T-helper 2 cell treated with Interferon-gamma antibody and Interleukin-4, amounts not matched to agents 100 ng/mL and 5 ng/mL, for 36 hours (primary cell): ENCODE measurements at regions not wholly inside any gene's neighbourhood (a gene's known extent, or its start where the extent isn't known, plus 50 kb on each side); places are given as distances from the start of the nearest gene placed in this dataset.

Source experiments
- intact Hi-C: fragments of 100-400 bp; cut with micrococcal nuclease; formaldehyde crosslinking; loops from one replicate; pipeline ENCODE4 v1.15.1; 2023

DNA sequence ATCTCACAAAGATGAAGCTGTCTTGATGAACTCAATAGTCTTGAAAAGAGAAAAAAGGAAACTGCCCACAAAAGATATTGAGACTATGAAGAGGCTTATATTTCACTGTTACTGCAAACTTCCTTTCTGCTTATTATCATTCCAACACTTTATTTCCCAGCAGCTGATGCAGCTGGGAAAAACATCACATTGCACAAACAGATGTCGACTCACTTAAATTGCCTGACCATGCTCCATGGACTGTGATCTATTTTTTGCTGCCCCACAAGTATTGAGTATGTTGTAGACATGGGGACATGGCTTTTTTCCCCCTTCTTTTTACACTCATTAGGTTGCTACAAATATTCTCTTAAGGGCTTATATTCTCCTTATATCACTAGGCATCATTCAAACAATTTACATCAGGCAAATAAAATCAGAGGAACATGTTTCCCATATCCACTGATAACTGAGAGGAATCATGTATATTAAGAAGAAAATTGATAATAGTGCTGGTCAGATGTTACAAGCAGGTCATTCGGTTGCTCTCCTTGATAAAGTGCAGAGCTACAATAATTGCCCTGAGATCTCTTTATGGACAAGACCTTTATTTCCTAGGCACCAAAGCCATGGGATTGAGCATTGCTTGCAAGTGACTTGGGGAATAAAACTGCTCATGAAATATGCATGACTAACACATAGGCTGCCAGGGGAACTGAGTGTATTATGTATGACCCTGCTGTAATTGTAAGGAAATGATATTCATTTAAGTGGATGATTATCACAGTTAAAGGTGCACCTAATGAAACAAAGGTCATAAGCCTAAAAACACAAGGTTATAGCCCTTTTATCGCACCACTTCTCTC lies 509.9 kb downstream of the ZNF608 start:
- intact Hi-C loops: no loop called here

DNA sequence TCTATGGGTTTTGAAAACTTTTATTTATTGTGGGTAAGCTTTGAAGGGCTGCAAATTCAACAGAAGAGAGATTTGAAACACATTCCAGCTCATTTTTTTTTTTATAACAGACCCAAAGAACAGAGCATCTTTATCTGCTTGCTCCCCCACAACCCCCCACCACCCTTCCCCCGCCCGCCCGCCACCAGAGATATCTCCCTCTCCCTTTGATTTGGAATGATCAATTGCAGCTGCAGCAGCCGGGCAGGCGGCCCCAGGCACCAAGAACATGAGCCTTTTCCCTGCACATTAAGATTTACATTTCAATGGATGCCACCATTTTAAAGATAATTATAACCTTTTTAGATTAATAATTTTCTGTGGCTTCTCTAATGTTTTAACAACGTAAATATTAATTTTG lies 510.9 kb downstream of the ZNF608 start:
- intact Hi-C loops: no loop called here

DNA sequence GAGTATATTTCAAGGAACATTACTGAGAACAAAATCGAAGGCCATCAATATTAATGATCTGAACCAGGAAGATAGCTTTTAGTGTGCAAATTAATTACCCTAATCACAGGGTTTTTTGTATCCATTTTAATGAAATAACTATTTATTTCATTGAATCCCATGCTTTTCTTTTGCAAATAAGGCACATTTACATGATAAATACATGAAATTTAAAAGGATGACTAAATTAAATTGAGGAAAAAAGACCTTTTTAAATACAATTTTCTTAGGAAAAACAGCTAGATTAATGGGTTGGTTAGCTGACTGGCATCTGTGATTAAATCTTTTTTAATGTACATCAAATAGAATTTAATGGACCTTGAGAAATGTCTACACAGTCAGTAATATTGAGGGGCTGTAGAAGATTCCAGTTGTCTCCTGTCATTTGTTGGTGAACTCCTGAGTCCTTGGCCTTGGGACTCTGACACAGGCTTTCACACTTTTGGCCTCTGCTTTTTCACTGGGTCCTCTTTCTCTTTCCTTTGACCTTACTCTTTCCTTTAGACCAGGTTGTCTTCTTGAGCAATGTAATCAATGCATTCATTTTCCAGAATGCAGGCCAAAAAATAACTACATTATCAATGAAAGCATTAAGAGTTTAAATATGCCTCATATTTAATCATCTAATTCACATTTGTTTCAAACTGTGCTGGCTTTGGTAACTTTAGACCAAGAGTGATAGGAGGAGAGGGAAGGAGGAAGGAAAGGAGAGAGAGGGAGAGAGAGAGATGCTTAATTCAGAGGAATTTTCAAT lies 511.5 kb downstream of the ZNF608 start:
- intact Hi-C loops: no loop called here

DNA sequence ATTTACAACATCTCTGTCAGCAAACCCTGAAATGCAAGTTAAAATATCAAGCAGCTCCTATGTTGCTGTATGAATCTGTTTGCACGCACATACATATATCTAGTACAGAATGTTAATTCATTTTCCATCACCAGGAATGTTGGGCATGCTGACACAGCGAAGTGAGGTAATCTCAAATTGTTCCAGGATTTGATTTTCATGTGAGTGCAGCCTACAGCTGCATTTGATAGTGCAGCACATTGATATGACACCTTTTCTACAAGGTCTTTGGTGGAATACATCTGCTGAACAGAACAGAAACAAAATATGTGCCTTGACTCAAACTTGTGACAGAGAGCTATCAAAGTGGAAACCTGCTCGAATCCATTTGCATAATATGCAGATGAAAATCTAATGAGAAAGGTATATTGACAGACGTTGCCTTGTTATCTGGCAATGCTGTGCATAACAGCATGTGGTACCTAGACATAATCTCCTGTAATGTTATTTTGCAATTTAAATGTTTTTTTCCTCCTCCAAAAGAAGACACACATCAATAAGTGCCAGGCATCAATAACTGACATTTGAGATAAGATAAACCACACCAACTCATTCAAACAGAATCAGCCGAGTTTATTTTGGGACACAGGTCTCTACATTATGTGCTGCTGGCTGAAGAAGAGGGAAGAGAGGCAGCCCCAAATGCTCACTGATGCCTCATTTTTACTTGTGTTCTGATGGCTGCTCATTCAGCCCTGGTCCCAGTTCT lies 512.2 kb downstream of the ZNF608 start:
- intact Hi-C loops: no loop called here

DNA sequence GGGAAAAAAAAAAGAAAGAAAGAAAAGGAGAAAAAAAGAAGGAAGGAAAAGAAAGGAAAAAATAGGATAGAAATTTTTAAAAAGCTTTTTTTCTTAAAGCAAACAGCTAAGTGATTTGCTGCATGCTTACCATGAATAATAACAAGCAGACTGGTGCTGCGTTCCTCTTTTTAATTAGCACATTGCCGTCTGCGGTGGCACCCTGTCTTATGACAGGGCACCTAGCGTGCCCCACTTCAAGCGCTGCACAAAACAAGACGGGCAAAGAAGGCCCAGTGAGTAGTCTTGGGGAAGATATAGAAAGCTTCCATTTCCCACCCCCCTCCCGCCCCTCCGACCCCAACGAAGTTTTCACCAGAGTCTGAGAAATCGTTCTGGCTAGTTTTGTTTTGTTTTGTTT lies 513.9 kb downstream of the ZNF608 start:
- intact Hi-C loops: no loop called here

DNA sequence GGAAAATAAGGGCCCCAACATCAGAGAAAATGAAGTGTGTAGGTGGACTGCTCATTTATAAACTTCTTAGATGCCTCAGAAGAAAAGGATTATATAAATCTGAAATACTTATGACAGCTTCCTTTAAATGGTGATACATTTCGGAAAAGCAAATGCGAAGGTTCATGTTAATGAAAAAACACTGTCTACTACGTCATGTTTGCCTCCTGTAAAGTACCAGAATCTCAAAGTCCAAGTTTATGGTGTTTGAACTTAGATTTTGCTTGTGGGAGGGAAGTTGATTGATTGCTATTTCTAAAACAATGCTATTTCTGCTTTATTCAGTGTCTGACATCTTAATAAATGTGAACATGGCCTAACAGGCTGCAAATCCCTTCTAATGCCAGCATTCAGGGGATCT lies 514.6 kb downstream of the ZNF608 start:
- intact Hi-C loops: no loop called here

DNA sequence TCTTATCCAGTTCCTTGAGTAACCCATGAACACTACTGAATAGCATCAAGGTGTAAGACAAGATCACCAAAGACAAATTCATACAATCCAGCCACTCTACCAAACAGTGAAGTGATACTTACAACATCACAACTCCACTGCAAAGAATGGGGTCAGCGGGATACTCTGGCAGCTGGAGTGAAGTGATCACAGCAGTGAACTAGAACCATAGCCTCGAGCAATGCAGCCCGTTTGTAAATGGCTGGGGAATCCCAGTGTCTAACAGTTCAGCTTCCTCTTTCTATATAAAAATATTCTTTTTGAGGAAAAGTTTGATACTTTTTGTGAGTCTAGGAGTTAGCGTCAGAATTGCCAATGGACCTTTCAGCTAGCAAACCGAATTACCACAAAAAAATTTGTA lies 515.2 kb downstream of the ZNF608 start:
- intact Hi-C loops: no loop called here

DNA sequence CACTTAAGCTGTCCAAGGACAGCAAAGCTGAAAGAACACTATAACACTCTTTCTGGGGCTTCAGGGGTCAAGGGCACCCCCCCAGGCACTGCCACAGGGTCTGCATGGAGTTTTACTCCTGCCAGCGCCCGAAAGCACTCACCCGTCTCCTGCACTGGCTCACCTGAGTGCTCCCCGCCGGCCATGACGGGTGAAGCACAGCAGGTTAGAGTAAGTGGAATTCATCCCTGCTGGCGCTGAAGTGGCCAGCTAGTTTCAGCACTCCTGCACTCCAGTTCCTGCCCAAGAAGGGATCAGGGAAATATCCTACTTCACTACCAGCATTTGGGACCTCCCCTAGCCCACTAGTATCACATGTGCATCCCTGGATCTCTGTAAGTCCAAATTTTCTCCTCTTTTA lies 516.0 kb downstream of the ZNF608 start:
- intact Hi-C loops: no loop called here

DNA sequence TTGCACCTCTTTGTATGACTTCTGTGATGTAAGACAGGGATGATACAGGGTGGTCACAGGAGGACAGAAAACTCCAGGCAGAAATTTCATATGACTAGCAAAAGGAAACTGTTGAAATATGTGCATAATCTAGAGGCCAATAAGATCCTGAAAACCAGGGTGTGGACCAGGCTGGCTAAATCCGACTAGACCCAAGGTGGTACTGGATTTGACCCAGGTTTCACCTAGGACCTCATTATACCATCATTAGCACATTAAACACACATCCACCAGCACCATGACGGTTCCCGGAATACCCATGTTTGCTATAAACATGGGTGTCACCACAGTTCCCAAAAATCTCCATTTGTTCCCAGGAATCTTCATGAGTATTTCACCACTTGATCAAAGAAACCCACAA lies 517.1 kb downstream of the ZNF608 start:
- intact Hi-C loops: no loop called here

DNA sequence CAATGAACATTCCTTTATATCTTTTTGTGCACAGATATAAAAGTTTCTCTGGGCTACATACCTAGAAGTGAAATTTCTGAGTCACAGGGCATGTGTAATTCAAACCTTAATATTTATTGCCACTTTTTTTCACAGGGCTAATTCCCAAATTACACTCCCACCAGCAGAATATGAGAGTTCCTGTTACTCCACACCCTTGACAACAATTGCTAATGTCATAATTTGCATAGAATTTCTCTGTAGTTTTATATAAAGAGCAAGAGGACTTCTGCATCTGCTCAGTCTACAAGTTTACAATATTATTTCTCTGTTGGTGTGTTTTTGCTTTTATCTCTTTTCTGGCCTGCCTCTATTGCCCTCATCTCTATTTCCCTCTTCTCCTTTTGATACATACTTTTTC lies 518.5 kb downstream of the ZNF608 start:
- intact Hi-C loops: no loop called here

DNA sequence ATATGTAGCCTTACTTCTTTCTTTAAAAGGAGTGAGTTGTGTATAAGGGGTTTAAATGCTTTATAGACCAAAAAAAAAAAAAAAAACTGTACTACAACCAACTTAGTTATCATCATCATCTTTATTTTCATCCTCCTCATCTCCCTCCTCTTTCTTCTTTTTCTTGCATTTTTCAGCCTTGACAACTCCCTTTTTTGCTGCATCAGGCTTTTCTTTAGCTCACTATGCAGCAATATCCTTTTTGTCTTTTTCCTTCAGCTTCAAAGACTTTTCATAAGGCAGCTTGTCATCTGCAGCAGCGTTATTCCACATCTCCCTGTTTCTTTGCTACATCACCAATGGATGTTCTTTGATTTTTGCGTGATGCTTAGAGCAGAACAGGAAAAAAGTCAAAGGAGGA lies 526.0 kb downstream of the ZNF608 start:
- intact Hi-C loops: no loop called here

DNA sequence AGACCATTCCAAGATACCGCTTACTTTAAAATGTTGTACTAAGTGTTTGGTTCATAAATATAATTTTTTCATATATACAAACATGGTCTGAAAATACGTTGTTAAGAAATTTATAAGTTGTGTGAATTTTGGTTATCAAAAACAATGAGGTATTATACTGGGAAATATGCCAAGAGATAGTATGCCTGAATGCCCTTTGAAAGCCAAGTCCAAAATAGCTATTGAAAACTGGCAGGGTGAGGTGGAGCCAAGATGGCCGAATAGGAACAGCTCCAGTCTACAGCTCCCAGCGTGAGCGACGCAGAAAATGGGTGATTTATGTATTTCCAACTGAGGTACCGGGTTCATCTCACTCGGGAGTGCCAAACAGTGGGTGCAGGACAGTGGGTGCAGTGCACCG lies 533.5 kb downstream of the ZNF608 start:
- intact Hi-C loops: no loop called here

DNA sequence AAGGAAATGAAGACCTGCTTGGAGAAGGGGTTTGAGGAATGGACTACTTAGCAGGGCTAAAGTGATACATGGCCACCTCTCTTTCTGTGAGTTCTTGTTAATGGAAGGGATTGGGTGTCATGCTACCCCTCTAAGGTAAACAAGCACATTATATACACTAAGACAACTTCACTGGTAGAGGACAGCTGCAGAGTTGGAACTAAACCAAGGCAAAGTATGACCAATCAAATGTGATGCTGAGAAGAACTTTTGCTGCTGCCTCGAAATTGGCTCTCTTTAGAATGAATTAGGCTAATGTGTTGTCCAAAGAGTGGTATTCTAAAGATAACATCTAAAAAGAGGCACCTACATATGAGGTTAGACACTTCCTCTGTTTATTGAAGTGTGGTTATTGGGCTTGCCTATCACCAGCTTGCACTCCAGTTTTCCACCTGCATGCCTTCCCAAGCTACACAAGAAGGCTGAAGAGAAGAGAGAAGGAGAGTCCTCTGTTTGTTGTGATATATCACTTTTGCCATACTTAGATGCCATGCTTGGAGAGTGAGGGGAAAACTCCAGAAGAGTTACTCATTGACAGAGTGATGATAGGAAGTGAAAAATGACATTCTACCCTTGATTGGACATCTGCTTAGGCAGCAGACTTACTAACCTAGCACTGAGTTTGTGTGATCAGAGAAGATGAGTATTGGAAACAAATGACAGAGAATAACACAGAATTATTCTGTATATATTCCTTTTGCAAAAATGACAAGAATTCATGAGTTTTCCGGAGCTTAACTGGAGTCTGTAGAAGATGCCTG lies 536.1 kb downstream of the ZNF608 start:
- intact Hi-C loops: no loop called here

DNA sequence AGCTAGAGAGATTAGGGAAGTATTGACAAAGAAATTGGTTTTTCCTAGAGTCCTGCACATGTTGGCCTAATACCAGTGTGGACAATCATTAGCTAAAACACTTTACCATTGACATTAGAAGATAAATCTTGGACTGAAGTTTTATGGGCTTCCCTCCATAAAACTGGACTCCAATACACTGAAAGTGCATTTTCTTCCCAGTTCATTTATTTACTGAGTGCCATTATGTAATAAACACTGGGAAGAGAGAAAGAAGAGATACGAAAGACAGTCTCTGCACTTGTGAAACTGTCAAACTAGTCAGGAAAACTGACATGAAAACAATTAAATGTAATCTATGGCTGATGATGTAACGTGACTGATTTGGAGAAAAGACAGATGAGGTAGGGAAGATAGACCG lies 539.3 kb downstream of the ZNF608 start:
- intact Hi-C loops: no loop called here

DNA sequence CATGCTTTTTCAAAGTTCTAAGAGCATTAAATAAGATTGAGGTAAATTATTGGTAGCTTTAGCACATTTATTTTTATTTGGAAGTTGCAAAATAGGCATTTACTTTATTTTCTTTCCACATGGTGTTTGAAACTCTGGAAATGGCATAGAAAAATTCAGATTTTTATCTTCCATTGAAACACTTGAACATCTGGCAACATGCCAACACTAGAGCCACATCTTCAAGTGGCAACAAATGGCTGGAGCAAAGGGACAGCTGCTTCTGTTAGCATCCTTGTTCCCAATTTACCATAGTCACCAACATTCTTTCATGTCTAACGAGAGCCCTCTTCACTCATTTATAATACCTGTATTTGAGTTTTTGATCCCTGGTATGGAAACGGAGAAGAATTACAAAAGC lies 539.9 kb downstream of the ZNF608 start:
- intact Hi-C loops: no loop called here

DNA sequence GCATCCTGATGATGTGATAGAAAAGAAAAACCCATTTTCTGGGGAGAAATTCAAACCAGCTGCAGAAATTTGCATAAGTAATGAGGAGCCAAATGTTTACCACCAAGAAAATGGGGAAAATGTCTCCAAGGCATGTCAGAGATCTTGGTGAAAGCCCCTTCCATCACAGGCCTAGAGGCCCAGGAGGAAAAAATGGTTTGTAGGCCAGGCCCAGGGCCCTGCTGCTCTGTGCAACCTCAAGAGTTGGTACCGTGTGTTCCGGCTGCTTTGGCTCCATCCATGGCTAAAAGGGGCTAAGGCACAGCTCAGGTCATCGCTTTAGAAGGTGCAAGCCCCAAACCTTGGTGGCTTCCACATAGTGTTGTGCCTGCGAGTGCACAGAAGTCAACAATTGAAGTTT lies 543.1 kb downstream of the ZNF608 start:
- intact Hi-C loops: no loop called here

DNA sequence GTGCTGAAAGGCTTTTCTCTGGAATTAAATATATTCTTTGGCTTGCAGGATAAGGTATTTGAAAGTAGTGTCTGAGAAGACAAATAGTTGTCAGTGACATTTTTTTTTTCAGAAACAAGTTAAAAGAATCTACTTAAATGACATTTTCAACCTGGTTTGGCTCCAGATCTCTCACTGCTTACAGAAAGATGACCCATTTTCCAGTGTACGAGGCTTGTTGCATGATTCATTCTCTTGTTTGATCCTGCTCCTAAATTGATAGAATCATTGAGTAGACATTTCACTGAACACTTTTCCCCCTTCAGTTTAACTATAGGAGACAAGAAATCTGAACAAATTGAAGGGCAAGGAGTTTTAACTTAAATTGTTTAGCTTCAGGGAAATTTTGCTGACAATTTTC lies 546.1 kb downstream of the ZNF608 start:
- intact Hi-C loops: no loop called here

DNA sequence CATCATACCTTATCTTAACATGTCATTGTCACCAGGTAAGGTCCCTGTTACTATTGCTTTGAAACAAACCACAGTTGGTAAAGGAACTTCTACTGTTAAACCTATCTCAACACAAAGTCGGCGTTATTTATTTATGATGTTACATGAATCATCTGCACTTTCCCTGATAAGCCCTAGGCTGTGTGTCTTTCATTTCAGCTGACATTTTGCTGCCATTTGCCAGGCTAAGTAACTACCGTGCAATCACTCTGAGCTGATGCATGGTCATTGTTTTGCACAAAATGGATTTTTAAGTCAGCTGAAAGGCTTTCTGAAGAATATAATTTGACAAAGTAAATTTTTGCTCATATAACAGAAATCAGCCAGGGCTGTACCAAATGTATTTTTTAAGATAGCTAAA lies 546.5 kb downstream of the ZNF608 start:
- intact Hi-C loops: no loop called here

DNA sequence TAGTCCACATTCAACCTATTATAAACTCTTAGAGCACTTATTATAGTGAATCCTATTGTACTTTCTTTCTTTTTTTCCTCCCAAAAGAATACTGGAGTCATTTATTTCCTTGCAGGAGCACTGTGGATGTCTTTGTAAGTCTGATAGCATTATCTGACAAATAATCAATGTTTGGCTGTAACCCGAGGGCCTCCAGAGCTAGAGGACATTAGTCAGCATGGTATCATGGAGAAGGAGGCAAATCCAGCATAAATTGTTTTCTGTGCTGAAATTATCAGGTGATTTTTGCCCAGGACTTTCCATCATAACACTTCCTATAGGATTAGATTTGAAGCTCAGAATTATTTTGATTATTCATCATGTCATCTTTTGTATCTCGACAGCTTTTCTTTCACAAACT lies 551.0 kb downstream of the ZNF608 start:
- intact Hi-C loops: no loop called here

DNA sequence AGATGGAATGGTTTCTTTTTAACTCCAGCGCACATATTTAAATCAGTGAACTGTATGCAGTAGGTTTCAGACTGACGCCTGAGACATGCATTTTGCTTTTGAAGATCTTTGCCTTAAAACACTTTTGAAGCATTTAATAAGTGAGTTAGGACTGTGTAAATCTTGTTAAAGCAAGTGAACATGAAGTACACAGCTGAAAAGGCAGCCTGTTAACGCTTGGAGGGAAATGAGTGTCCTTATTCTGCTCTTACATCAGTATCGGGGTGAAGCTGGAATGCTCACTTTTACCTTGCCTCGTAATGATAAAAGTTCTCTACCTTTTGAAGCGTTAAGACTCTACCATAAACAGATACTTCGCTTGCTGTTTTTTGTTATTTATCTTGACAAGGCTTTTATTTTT lies 552.2 kb downstream of the ZNF608 start:
- intact Hi-C loops: no loop called here

DNA sequence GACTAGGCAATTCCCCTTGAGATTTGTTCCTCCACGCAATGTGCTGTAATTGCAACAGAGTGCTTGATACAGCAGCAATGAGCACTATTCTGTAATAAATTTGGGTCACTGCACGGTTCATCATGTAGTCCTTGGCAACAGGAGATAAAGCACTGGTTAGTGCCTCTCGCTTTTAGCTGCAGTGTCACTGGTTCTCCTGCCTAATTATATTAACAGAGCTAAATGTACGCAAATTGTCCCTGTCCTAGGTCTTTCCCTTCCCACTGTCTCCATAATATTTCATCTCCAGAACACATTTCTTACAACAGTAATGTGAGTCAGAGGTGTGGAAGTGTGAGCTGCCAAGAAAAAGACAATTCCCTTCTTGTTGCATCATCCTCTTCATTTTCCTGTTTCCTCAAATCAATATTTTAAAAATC lies 553.1 kb downstream of the ZNF608 start:
- intact Hi-C loops: no loop called here
